A549 (cell line): ENCODE measurements at regions not wholly inside any gene's neighbourhood (a gene's known extent, or its start where the extent isn't known, plus 50 kb on each side); places are given as distances from the start of the nearest gene placed in this dataset.
"Not testable (repeated sequence)": the region's sequence is repeated elsewhere in the genome, so short reads cannot be mapped to it uniquely, and the experiment has no call there.

Experiments
- ELK1 ChIP-seq: fragments of 150-350 bp; IDR thresholded peaks from 2 replicates; pipeline ENCODE4 v1.6.1; 2014; ENCODE audit warnings: low read depth, mild to moderate bottlenecking, low read length
- EP300 ChIP-seq, 2 experiments: fragments of >200 bp; sonication (Bioruptor Twin); formaldehyde crosslinking; IDR thresholded peaks; 2 replicates in 1 of 2; 3 replicates in 1 of 2; pipeline ENCODE4 v1.6.1; 2016 to 2017
- FOSL2 ChIP-seq, 2 experiments: fragments of 450-650 bp in 1 of 2; fragments of >200 bp in 1 of 2; sonication (Bioruptor Twin) in 1 of 2; formaldehyde crosslinking; IDR thresholded peaks; 2 replicates each; pipeline versions ENCODE4 v1.5.0 to v1.6.1; 2016 to 2020; ENCODE audit warnings: mild to moderate bottlenecking in 1 of 2, moderate library complexity in 1 of 2
- GATA3 ChIP-seq: IDR thresholded peaks from 2 replicates; pipeline ENCODE4 v1.6.1; 2012; ENCODE audit warnings: borderline replicate concordance
- MAZ ChIP-seq: fragments of 150-350 bp; IDR thresholded peaks from 2 replicates; pipeline ENCODE4 v1.6.1; 2014; ENCODE audit warnings: antibody characterized with exemption, low read depth, low read length, borderline replicate concordance
- MYC ChIP-seq: IDR thresholded peaks from 2 replicates; pipeline ENCODE4 v1.6.1; 2012; ENCODE audit warnings: mild to moderate bottlenecking, inconsistent platforms, low read length, improper control_type of control experiment, borderline replicate concordance
- NR3C1 ChIP-seq: fragments of >200 bp; sonication (Bioruptor Twin); formaldehyde crosslinking; IDR thresholded peaks from 3 replicates; pipeline ENCODE4 v1.6.1; 2017
- POLR2A ChIP-seq: IDR thresholded peaks from 2 replicates; pipeline ENCODE4 v1.6.1; 2012; ENCODE audit warnings: mild to moderate bottlenecking, low read length
- RAD21 ChIP-seq, 2 experiments: fragments of >200 bp in 1 of 2; sonication (Bioruptor Twin) in 1 of 2; formaldehyde crosslinking in 1 of 2; IDR thresholded peaks in 1 of 2; conservative IDR thresholded peaks in 1 of 2; 2 replicates in 1 of 2; 3 replicates in 1 of 2; pipeline ENCODE4 v1.6.1; 2012 to 2018; ENCODE audit warnings: inconsistent platforms in 1 of 2
- RCOR1 ChIP-seq: fragments of 150-350 bp; IDR thresholded peaks from 2 replicates; pipeline ENCODE4 v1.6.1; 2014; ENCODE audit warnings: antibody characterized with exemption, low read length, low read depth
- TP53 ChIP-seq: fragments of 250-450 bp; sonication (Bioruptor Pico); IDR thresholded peaks from 2 replicates; pipeline ENCODE4 v1.5.0; 2021; ENCODE audit warnings: mild to moderate bottlenecking, moderate library complexity
- ZFP36 ChIP-seq: fragments of 450-650 bp; IDR thresholded peaks from 2 replicates; pipeline ENCODE4 v1.6.1; 2014; ENCODE audit warnings: borderline replicate concordance; ENCODE audit not compliant: partially characterized antibody
- TF ChIP-seq, protein P1 (sequence below): fragments of >200 bp; sonication (Bioruptor Twin); formaldehyde crosslinking; IDR thresholded peaks from 3 replicates; pipeline ENCODE4 v1.5.1; 2016
- TF ChIP-seq, protein P2 (sequence below): IDR thresholded peaks from 2 replicates; pipeline ENCODE4 v1.6.1; 2012; ENCODE audit warnings: low read depth, borderline replicate concordance

- not testable (repeated sequence) for TF ChIP-seq NR3C1; GATA3; MYC; FOSL2 (IDR thresholded peaks at IDR 0.05); FOSL2 (CRISPR knock-in tag; IDR thresholded peaks at IDR 0.05); POLR2A; RAD21 (conservative IDR thresholded peaks at IDR 0.05 in 1 of 2, IDR thresholded peaks at IDR 0.05 in 1 of 2); ZFP36; EP300 (IDR thresholded peaks at IDR 0.05); TP53 (CRISPR knock-in tag); MAZ; RCOR1; ELK1
- TF ChIP-seq, protein P1, sequence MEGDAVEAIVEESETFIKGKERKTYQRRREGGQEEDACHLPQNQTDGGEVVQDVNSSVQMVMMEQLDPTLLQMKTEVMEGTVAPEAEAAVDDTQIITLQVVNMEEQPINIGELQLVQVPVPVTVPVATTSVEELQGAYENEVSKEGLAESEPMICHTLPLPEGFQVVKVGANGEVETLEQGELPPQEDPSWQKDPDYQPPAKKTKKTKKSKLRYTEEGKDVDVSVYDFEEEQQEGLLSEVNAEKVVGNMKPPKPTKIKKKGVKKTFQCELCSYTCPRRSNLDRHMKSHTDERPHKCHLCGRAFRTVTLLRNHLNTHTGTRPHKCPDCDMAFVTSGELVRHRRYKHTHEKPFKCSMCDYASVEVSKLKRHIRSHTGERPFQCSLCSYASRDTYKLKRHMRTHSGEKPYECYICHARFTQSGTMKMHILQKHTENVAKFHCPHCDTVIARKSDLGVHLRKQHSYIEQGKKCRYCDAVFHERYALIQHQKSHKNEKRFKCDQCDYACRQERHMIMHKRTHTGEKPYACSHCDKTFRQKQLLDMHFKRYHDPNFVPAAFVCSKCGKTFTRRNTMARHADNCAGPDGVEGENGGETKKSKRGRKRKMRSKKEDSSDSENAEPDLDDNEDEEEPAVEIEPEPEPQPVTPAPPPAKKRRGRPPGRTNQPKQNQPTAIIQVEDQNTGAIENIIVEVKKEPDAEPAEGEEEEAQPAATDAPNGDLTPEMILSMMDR = not testable (repeated sequence)
- TF ChIP-seq, protein P2, sequence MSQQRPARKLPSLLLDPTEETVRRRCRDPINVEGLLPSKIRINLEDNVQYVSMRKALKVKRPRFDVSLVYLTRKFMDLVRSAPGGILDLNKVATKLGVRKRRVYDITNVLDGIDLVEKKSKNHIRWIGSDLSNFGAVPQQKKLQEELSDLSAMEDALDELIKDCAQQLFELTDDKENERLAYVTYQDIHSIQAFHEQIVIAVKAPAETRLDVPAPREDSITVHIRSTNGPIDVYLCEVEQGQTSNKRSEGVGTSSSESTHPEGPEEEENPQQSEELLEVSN = not testable (repeated sequence)
Measured at GRCh38 chr1:121088568-121088967, 95.6 kb downstream of the FAM72B start.
